HG02642 (cell line): ENCODE measurements at regions not wholly inside any gene's neighbourhood (a gene's known extent, or its start where the extent isn't known, plus 50 kb on each side); places are given as distances from the start of the nearest gene placed in this dataset.

Experiments used
- ATAC-seq: cut with Tn5 transposase; IDR thresholded peaks from one replicate; pipeline ENCODE4 v1.9.1; 2021; ENCODE audit warnings: mild to moderate bottlenecking; ENCODE audit not compliant: unreplicated experiment, poor library complexity

- ATAC-seq, result no peak
Measured at GRCh38 chr3:64291345-64291744, 66.1 kb upstream of the PRICKLE2 start.

GRCh38 chr3:64290864-64291263, 65.6 kb upstream of the PRICKLE2 start:
- no peak for ATAC-seq

- ATAC-seq, result no peak
Measured at GRCh38 chr3:64290161-64290560, 64.9 kb upstream of the PRICKLE2 start.

- no peak for ATAC-seq
Measured at GRCh38 chr3:64289622-64290021, 64.4 kb upstream of the PRICKLE2 start.

GRCh38 chr3:64278625-64279024, 53.4 kb upstream of the PRICKLE2 start:
- no peak for ATAC-seq

- ATAC-seq, result no peak
Measured at GRCh38 chr3:64276131-64276530, 50.9 kb upstream of the PRICKLE2 start.
